Sciatic nerve (tissue), 2 donors: ENCODE measurements at regions not wholly inside any gene's neighbourhood (a gene's known extent, or its start where the extent isn't known, plus 50 kb on each side); places are given as distances from the start of the nearest gene placed in this dataset.

Experiments used
- ATAC-seq: fragments of 200-7000 bp; cut with Tn5 transposase; one replicate; pipeline ENCODE4 v1.9.1; 2020; ENCODE audit warnings: mild to moderate bottlenecking, moderate library complexity
- DNase-seq: peaks from one replicate; pipeline ENCODE4 v3.0.0-alpha.2; 2020; ENCODE audit warnings: low spot score
- intact Hi-C: fragments of 100-400 bp; cut with DNase I; formaldehyde crosslinking; loops from one replicate; pipeline ENCODE4 v1.14.2; 2022
- donor health status: DM: no; HTN: no; CAD: no.
- donor health status: DM: no; HTN: no; CAD: no.

DNA sequence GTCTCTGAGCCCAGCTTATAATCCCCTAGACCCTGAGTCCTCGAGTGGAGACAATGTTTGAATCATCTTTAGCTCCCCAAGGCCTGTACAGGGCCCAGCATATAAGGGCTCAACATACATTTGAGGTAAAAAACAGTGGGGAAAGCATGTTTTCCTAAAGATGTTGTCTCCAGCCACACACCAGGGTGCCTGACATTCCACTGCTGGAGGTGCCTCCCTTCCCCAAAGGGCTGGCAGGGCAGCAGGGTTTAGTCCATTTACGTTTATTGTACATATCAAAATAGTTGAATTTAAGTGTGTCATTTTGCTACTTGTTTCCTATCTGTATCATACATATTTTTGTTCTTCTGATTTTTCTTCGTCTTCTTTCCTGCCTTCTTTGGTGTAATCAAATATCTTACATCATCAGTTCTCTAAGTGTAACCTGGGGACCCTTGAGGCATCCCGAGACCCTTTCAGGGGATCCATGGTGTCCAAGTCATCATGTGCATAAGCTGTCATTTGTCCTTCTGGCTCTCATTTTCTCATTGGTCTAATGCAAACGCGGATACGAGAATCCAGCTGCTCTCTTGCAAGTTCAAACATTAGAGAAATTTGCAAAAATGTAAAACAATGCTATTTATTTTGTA is 101.6 kb downstream of the PDGFA start:
- DNase-seq (peak; percentile 26), ATAC-seq (no peak)
- intact Hi-C loops = no loop called here

DNA sequence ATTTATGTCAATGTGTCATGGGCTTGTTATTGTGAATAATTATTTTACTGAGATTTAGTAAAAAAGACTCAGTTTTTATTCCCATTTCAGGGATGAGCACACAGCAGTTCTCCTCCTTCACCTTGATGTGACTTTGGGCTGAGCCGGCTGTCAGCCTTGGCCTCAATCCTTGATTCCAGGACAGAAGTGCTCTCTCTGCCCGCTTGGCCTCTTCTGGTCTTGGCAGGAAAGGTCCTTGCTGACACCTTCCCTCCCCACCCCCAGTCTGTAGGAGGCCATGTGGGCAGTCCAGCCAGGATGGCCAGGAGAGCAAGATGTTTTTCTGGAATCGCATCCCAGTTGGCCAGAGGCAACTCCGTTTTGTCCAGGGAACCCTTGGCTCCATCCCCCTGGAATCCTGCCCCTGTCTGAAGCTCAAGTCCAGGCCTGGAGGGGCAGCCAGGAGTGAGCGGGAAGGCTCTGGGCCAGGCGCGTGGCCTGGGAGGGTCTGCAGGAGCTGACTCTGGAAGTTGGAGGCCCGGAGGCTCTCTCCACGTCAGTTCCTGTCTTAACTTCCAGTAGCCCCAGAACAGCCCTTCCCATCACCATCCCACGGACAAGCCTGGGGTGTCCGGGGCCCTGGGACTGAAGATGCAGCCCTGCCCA is 100.9 kb downstream of the PDGFA start:
- DNase-seq (peak; percentile 68), ATAC-seq (peak; percentile 59)
- intact Hi-C loops = no loop called here

GRCh38 chr7:420142-421093 is 99.2 kb downstream of the PDGFA start:
- intact Hi-C loops = no loop called here
- ATAC-seq = no peak
- no peak for DNase-seq

GRCh38 chr7:421136-421991 is 98.3 kb downstream of the PDGFA start:
- intact Hi-C loops = no loop called here
- DNase-seq (no peak), ATAC-seq (no peak)

DNA sequence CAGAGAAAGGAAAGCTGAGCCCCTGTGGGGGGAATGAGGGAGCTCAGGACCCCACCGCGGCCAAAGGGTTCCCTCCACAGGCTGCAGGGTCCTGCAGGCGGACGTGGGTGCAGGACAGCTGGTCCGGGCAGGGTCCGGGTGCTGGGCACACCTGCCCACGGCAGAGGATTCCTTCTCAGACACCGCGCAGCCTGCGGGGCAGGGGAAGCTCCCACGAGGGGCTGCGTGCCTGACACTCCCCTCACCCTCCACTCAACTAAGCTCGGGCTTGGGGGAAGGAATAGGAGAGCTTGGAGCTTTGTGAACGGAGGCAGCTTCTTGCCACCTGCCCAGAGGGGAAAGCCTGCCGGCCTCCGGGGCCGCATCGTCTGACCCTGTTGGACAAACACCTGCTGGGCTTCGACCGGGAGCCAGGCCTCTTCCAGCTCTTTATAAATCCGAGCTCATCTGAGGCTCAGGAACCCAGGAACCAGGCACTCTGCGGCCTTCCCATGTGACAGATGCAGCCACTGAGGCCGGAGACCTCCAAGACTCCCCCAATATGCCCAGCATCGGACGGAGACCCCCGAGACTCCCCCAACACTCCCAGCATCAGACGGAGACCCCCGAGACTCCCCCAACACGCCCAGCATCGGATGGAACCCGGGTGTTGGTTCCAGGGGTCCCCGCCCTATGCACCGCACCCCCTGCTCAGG is 97.3 kb downstream of the PDGFA start:
- intact Hi-C loops = no loop called here
- ATAC-seq = no peak
- no peak for DNase-seq

DNA sequence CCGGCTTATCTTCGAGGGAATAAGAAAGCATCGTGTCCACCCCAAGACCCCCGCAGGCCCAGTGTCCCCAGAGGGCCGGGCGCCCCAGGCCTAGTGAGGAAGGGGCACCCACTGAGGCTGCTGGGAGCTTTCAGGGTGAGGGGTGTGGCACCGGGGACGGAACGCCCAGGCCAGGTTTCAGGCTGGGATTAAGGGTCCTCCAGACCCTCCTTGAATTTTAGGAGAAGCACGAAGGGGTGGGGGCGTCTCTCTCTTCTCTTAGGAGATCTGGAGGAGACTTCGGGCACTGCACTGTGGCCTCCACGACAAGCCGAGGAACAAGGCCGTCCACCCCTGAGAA is 96.8 kb downstream of the PDGFA start:
- intact Hi-C loops = no loop called here
- DNase-seq (no peak), ATAC-seq (no peak)

DNA sequence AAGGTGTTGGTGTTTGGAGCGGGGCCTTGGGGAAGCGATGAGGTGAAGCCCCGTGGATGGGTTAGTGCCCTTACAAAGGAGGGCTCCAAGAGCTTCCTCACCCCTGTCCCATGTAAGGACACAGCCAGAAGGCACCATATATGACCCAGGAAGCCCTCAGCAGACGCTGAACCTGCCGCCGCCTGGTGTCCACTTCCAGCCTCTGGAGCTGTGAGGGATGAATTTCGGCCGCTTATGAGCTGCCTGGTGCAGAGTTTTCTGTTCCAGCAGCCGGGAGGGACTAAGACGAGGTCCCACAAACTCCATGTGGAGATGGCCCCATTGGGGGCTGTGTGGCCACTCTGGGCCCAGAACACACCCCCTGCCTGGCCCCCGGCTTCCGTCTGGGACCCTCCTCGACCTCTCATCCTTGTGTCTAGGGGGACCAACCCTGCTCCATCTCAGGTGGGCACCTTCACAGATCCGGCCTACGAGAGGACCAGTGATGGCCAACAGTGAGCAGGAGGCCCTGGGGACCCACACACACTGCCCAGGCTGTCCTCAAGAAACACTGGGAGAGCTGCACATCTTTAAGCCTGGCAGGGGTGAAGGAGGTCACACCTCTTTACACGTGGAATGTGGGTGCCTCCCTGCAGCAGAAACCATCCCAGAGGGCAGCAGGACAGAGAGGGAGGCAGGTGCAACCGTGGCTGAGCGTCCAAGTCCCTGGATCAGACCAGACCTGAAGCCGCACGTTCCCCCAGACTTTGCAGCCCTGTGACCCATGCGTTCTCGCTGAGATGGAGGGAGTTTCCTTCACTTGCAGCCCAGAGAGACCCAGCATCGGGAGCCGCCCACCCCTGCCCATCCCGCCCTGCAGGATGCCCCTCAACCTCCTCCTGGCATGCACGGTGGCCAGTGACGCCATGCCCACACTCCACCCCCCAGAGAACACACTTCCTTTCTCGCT is 96.1 kb downstream of the PDGFA start:
- intact Hi-C loops = no loop called here
- DNase-seq (no peak), ATAC-seq (no peak)

DNA sequence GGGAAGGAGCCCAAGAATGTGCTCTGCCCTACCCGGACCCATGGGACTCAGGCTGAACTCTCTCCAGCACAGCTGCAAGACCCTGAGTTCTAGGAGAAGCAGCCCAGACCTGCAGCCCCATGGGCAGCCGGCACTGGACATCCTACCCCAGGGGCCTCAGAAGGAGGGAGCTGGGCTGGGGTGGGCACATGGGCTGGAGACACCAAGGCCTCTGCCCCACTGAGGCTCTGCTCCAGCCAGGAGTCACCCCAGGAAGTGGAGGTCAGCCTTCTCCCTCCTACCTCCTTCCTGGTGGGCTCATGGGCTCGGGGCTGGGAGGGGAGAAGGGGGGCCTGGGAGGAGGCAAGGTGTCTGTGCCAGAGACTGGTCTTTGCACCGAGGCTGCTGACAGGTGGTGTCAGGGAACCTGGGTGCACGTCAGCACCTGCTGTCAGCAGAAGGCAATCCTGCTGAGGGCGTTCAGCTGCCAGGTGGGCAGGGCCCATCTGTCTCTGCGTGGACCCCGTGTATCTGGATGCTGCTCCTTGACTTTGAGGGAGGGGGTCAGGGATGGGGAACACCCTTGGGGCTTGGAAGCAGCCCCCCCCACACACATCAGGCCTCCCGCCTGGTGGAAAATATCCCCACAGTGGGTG is 95.2 kb downstream of the PDGFA start:
- DNase-seq = no peak
- ATAC-seq = no peak
- intact Hi-C loops = no loop called here

- DNase-seq = no peak
- intact Hi-C loops = no loop called here
- peak; percentile 74 for ATAC-seq
Measured at GRCh38 chr7:424961-425793, 94.5 kb downstream of the PDGFA start.

DNA sequence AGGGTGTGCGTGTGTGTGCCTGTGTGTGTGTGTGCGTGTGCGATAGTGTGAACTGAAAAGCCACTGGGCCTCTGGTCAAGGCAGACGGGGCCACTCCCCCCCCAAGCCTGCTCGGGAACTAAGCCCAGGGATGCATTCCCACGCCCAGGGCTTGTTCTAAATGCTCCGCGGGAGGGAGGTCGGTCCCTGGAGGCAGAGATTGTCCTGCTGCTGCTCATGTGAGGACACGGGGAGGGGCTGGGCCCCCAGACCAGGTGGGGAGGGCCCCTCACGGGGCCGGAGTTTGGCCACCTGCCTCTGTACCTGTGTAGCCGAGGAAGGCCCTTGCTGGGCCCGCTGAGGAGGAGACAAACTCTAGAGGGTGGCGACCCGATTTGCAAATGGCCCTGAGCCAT is 93.9 kb downstream of the PDGFA start:
- intact Hi-C loops = no loop called here
- DNase-seq (no peak), ATAC-seq (peak; percentile 46)

GRCh38 chr7:426510-426909 is 93.1 kb downstream of the PDGFA start:
- ATAC-seq (no peak), DNase-seq (no peak)
- intact Hi-C loops = no loop called here

DNA sequence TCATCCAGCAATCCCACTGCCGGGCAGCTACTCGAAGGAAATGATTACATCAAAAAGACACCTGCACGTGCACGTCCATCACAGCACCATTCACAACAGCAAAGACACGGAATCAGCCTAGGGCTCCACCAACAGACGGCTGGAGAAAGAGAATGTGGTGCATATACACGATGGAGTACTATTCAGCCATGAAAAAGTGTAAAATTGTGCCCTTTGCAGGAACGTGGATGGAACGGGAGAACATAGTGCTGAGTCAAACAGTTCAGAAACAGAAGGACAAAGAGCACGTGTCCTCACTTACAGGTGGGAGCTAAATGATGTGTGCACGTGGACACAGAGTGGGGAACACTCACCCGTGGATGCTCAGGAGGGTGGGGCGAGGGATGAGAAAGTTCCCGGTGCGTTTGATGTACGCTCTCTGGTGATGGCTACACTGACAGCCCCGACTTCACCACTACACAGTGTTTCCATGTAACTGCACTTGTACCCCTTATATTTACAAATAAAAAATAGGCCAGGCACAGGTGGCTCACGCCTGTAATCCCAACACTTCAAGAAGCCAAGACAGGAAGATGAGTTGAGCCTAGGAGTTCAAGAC is 92.0 kb downstream of the PDGFA start:
- DNase-seq (no peak), ATAC-seq (no peak)
- intact Hi-C loops = no loop called here

DNA sequence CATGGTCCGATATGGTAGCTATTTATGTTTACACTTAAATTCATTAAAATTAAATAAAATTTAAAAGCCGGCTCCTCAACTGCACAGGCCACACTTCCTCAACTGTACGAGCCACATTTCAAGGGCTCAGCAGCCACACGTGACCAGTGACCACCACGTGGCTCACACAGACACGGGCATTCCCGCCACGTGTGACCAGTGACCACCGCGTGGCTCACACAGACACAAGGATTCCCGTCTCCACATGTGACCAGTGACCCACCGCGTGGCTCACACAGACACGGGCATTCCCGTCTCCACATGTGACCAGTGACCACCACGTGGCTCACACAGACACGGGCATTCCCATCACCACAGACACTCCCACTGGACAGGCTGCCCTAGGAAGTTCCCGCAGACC is 91.3 kb downstream of the PDGFA start:
- no peak for ATAC-seq
- intact Hi-C loops = no loop called here
- DNase-seq = no peak

DNA sequence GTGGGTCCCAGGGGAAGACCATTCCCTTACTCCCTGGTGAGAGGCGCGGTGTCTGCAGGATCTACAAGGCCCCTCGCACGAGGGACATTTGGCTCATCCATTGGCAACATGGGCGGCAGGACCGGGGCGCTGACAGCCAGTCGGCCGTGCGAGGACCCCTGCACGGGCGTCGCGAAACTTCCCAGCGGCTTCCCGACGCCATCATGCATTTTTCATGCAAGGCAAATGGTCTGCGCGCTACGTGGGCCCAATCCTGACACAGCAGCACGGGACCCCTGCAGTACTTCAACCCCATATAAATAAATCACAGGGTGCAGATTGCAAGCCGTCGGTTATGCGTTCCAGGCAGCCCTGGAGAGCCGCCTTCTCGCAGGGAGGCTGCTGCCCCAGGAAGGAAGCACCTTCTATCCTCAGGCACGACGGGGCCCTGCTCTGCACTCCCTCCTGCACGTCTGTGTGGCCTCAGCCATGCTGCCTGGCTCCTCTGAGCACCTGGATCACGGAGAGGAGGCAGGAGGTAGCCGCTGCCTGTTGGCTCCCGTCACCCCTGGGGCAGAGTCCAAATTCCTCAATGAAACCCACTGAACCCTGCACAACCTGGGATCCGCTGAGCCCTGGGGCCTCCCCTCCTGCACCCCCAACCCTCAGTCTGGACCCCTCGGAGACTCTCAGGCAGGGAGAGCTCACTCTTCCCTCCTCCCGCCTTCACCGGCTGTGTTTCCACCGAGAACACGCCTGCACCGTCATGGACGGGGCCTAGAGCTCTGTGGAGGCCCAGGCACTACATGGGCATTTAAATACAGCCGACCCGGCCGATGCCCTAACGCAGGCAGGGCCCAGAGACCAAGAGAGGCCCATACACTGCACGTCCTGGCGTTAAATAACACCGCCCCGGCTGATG is 90.5 kb downstream of the PDGFA start:
- intact Hi-C loops = no loop called here
- ATAC-seq (no peak), DNase-seq (no peak)

GRCh38 chr7:429828-430180 is 89.8 kb downstream of the PDGFA start:
- intact Hi-C loops = no loop called here
- DNase-seq (no peak), ATAC-seq (no peak)
